ENCODE measurements at regions not wholly inside any gene's neighbourhood (a gene's known extent, or its start where the extent isn't known, plus 50 kb on each side); places are given as distances from the start of the nearest gene placed in this dataset.
"Not testable (repeated sequence)": the region's sequence is repeated elsewhere in the genome, so short reads cannot be mapped to it uniquely, and the experiment has no call there.

GRCh38 chr2:176766005-176766404, 446.6 kb upstream of the HNRNPA3 start:
- DNase-seq (ENCODE audit: low read depth): no peak

GRCh38 chr2:176768185-176768584, 444.4 kb upstream of the HNRNPA3 start:
- no peak for DNase-seq (ENCODE audit: low read depth)

DNA sequence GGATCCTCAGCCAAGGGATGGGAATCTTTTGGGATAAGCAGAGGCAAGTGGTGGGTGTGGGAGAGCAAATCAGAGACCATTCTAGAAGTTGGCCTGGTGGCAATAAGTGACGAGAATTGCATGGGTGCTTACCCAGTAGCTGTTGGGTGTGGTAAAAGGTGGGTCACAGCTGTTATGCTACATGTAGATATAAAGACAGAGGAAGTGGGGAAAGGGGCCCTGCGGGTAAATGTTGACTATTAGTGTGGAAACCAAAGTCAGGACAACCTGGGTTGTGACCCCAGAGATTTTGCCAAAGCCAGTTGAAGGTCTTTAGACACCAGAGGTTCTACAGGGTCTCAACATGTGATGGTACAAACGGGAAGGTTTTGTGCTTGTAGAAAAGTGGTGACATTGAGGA, 443.6 kb upstream of the HNRNPA3 start:
- no peak for DNase-seq (ENCODE audit: low read depth)

- DNase-seq (ENCODE audit: low read depth): no peak
These were observed 442.9 kb upstream of the HNRNPA3 start for GRCh38 chr2:176769499-176770370.

GRCh38 chr2:176772816-176773215, 439.8 kb upstream of the HNRNPA3 start:
- DNase-seq (ENCODE audit: low read depth): no peak

- no peak for DNase-seq (ENCODE audit: low read depth)
These were observed 437.7 kb upstream of the HNRNPA3 start for GRCh38 chr2:176774766-176775451.

- DNase-seq (ENCODE audit: low read depth): no peak
These were observed 435.3 kb upstream of the HNRNPA3 start for GRCh38 chr2:176777262-176777661.

DNA sequence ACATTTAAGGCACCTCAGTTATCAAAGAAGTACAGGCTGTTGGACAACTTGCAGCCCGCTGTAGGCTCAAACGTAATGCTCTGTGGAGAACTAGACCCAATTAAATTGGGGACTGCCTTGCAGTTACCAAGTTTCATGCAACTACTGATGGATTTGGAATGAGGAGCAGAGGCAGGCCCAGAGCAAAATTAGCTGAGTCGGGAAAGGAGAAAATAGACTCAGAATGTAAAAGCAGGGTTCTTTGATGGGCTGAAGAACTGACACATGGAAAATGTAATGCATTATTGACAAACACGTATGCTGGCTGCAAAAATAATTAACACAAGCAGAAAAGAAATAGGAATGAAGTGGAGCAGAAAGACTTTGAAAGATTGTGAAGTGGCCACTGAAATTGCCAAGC, 432.7 kb upstream of the HNRNPA3 start:
- DNase-seq (ENCODE audit: low read depth): no peak

DNA sequence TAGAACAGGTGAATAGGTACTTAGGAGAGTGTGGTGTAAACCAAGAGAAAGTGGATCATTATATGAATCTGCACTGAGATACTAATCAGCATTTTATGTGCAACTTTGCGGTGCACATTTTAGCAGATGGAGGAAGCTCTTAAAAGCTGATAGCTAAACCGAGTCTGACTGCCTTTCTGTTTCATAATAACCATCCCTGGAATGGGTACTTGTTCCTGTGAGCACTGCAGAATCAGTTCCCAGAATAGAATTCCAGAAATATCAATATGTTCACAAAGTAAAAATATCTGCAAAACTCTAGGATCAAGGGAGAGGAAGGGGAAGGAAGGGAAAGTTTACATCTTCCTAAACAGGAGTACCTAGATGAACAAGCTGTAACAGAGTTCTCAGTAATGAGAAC, 432.2 kb upstream of the HNRNPA3 start:
- DNase-seq (ENCODE audit: low read depth): no peak

GRCh38 chr2:176781570-176782217, 430.9 kb upstream of the HNRNPA3 start:
- no peak for DNase-seq (ENCODE audit: low read depth)

- no peak for DNase-seq (ENCODE audit: low read depth)
These were observed 427.9 kb upstream of the HNRNPA3 start for GRCh38 chr2:176784633-176785200.

- no peak for DNase-seq (ENCODE audit: low read depth)
These were observed 422.8 kb upstream of the HNRNPA3 start for GRCh38 chr2:176789751-176790150.

DNA sequence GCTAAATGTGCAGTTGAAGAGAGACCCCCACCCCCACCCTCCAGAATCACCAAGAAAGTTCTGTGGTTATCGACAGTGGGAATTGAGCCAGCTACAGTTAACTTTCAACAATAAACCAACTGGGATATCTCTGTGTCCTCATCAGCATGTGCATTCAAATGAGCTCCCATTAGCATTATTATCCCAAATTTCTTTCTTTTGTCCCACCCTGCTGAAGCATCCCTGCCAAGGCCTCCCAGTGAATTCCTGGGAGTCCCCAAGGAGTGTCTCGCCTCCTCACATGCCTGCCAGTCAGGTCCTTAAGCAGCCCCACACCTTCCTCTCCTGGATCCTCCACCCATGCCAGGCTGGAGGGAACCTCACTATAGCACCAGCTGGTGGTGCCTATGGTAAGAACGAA, 422.1 kb upstream of the HNRNPA3 start:
- no peak for DNase-seq (ENCODE audit: low read depth)

DNA sequence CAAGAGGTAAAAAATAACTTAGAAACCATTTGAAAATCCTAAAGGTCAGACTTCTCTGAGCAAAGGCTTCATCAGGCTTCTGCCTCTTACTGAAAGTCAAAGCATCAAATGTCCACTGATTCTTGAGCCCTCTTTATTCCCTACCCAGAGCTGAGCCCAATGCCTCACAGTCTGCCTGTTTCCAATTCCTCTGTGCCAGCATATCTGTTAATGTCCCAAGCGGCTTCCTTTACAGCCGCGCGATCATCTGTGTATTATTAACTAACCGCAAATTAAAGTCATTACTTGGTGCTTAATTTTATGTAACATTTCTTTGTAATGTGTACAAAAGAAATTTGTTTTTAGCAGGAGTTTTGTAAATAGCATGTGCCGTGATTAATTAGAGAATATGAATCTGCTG, 418.8 kb upstream of the HNRNPA3 start:
- no peak for DNase-seq (ENCODE audit: low read depth)

DNA sequence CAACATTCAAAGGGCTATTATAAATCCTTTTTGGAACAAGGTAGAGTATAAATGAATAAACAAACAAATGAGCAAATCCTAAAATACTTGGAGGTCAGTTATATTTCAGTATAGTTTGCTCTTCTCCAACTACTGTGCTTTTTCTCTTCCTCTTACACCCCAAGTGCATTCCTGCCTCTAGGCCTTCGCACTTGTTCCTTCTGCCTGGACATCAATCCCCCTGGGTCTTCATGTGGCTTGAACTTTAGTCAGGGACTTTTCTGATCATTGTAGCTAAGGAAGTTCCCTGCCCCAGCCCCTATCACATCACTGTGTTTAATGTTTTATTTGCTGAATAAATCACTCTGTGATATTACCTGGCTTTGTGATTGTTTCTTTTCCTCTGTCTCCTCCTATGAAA, 418.2 kb upstream of the HNRNPA3 start:
- DNase-seq (ENCODE audit: low read depth): no peak

DNA sequence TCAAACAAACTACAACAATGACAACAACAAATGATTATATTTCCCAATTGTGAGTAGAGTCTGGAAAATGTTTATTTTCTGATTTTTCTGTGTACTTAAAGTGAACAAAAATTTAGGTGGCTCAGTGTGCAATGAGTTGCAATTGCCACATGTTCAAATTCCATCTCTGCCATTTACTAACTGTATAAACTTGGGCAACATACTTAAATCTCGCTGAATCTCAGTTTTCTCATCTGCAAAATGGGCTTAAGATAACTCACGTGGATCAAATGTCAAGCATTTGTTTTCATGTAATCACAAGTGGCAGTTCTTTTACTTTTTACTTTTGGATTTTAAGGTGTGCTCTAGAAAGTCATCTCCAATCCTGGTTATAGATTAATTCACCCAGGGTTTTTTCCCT, 416.8 kb upstream of the HNRNPA3 start:
- DNase-seq (ENCODE audit: low read depth): no peak

DNA sequence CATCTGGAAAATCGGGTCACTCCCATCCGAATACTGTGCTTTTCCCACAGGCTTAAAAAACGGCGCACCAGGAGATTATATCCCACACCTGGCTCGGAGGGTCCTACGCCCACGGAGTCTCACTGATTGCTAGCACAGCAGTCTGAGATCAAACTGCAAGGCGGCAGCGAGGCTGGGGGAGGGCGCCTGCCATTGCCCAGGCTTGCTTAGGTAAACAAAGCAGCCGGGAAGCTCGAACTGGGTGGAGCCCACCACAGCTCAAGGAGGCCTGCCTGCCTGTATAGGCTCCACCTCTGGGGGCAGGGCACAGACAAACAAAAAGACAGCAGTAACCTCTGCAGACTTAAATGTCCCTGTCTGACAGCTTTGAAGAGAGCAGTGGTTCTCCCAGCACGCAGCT, 415.9 kb upstream of the HNRNPA3 start:
- DNase-seq (ENCODE audit: low read depth): not testable (repeated sequence)

DNA sequence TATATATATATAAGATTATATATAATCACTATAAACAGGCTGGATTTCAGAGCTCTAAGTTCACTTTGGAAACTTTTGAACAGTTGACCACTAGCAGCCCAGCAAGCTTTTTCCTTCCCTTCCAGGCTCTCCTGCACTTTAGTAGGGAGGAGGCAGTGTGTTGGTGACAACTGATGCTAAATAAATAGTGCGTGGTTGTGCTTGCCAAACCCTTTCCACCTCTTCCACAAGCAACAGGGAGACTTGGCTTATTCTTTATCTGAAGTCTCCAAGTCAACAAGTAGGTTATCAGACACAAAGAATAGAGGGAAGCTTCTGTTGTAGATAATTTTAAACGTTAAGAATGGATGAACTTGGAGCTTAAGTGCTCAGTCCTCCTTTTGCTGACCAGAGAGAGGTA, 408.2 kb upstream of the HNRNPA3 start:
- no peak for DNase-seq (ENCODE audit: low read depth)

DNA sequence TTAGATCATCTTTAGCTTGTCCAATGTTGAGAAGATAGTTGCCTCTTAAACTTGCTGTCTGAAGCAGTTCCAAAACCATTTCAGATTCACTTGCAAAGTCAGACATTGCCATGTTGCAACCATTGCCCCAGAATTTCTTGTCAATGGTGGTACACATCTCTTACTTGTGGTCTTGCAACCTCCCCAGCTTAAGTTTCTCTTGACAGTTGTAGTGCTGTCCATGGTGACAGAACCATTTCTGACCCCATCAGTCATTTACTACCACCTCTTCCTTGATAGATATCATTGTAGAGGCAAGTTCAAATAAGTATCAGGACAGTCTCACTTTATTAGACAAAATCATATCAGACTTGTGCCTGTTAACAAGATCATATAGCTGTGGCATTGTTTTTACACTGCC, 407.2 kb upstream of the HNRNPA3 start:
- no peak for DNase-seq (ENCODE audit: low read depth)

GRCh38 chr2:176812246-176812775, 400.3 kb upstream of the HNRNPA3 start:
- DNase-seq (ENCODE audit: low read depth): no peak

DNA sequence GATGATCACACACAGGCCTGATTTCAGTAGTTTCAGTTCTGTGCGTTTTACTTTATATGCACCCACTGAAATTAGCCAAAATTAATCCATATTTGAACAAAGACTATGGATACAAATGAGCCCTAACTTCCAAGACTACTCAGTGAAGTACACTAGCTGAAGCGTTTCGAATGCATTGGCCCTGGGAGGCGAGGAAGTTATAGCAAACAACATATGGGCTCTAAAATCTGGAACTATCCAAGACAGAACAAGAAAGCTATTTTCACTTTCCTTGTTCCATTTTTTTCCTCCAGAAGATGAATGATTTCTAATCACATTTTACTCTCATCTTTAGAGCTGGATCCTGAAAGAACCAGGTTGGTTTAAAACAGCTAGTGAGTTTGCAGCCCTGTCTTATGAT, 399.4 kb upstream of the HNRNPA3 start:
- no peak for DNase-seq (ENCODE audit: low read depth)

DNA sequence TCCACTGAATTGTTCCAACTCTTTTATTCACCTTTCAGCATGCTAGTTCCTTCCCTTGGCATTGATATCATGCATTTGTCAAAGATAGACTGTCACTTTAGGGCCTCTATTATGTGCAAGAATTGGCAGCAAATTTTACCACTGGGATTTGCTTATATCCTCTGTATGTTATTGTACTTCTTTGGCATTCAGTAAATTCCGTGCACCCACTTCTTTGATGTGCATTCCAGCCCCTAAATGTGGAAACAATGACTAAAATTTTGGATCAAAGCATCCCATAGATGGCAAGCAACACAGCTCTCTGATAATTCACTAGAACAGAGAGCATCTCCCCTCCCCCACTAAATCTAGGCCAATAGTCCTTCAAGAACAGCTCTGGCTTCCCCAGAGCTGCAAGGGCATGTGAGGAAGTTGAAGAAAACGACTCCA, 399.0 kb upstream of the HNRNPA3 start:
- no peak for DNase-seq (ENCODE audit: low read depth)

Data from HS-27A (cell line).